ENCODE measurements at regions not wholly inside any gene's neighbourhood (a gene's known extent, or its start where the extent isn't known, plus 50 kb on each side); places are given as distances from the start of the nearest gene placed in this dataset.

GRCh38 chr7:68503400-68503799 lies 1094.9 kb upstream of the AUTS2 start:
- Histone ChIP-seq H3K4me3 (ENCODE audit: low read depth, low read length) (no peak overlapping the region), H3K27me3 (ENCODE audit: control insufficient read depth, insufficient read depth, low read length) (no peaks in the 10 kb centered on the region), H3K36me3 (ENCODE audit: control insufficient read depth, insufficient read depth, low read length) (no peaks in the 10 kb centered on the region)
- TF ChIP-seq CTCF (IDR thresholded peaks at IDR 0.05; ENCODE audit: insufficient read depth, low read length, poor library complexity, severe bottlenecking): no peak
- no peak for DNase-seq (ENCODE audit: low read depth)

- Histone ChIP-seq H3K4me3 (ENCODE audit: low read depth, low read length) (no peak overlapping the region), H3K27me3 (ENCODE audit: control insufficient read depth, insufficient read depth, low read length) (no peaks in the 10 kb centered on the region), H3K36me3 (ENCODE audit: control insufficient read depth, insufficient read depth, low read length) (no peaks in the 10 kb centered on the region)
- no peak for DNase-seq (ENCODE audit: low read depth)
- TF ChIP-seq CTCF (IDR thresholded peaks at IDR 0.05; ENCODE audit: insufficient read depth, low read length, poor library complexity, severe bottlenecking): no peak
Measured at GRCh38 chr7:68504716-68505115, 1093.6 kb upstream of the AUTS2 start.

- H3K36me3 ChIP-seq (ENCODE audit: control insufficient read depth, insufficient read depth, low read length): no peaks in the 10 kb centered on the region
- DNase-seq (ENCODE audit: low read depth): no peak
Measured at GRCh38 chr7:68505721-68506120, 1092.6 kb upstream of the AUTS2 start.

GRCh38 chr7:68507668-68508067 lies 1090.6 kb upstream of the AUTS2 start:
- Histone ChIP-seq H3K36me3 (ENCODE audit: control insufficient read depth, insufficient read depth, low read length) (no peaks in the 10 kb centered on the region), H3K4me3 (ENCODE audit: low read depth, low read length) (no peak overlapping the region), H3K27me3 (ENCODE audit: control insufficient read depth, insufficient read depth, low read length) (no peaks in the 10 kb centered on the region)
- TF ChIP-seq CTCF (IDR thresholded peaks at IDR 0.05; ENCODE audit: insufficient read depth, low read length, poor library complexity, severe bottlenecking): no peak
- no peak for DNase-seq (ENCODE audit: low read depth)

More at GRCh38 chr7:68505721-68506120, 1092.6 kb upstream of the AUTS2 start:
- no peaks in the 10 kb centered on the region for H3K27me3 ChIP-seq (ENCODE audit: control insufficient read depth, insufficient read depth, low read length)
- H3K4me3 ChIP-seq (ENCODE audit: low read depth, low read length): no peak overlapping the region
- no peak for TF ChIP-seq CTCF (IDR thresholded peaks at IDR 0.05; ENCODE audit: insufficient read depth, low read length, poor library complexity, severe bottlenecking)

- no peak for TF ChIP-seq CTCF (IDR thresholded peaks at IDR 0.05; ENCODE audit: insufficient read depth, low read length, poor library complexity, severe bottlenecking)
- no peak for DNase-seq (ENCODE audit: low read depth)
- H3K27me3 ChIP-seq (ENCODE audit: control insufficient read depth, insufficient read depth, low read length): no peaks in the 10 kb centered on the region
- no peak overlapping the region for H3K4me3 ChIP-seq (ENCODE audit: low read depth, low read length)
- no peaks in the 10 kb centered on the region for H3K36me3 ChIP-seq (ENCODE audit: control insufficient read depth, insufficient read depth, low read length)
Measured at GRCh38 chr7:68509054-68509453, 1089.2 kb upstream of the AUTS2 start.

- no peaks in the 10 kb centered on the region for H3K36me3 ChIP-seq (ENCODE audit: control insufficient read depth, insufficient read depth, low read length)
- no peak for DNase-seq (ENCODE audit: low read depth)
- H3K27me3 ChIP-seq (ENCODE audit: control insufficient read depth, insufficient read depth, low read length): no peaks in the 10 kb centered on the region
Measured at GRCh38 chr7:68509603-68510002, 1088.7 kb upstream of the AUTS2 start.

More at GRCh38 chr7:68509603-68510002, 1088.7 kb upstream of the AUTS2 start:
- H3K4me3 ChIP-seq (ENCODE audit: low read depth, low read length): no peak overlapping the region
- TF ChIP-seq CTCF (IDR thresholded peaks at IDR 0.05; ENCODE audit: insufficient read depth, low read length, poor library complexity, severe bottlenecking): no peak
